GM10248 (cell line): ENCODE measurements at regions not wholly inside any gene's neighbourhood (a gene's known extent, or its start where the extent isn't known, plus 50 kb on each side); places are given as distances from the start of the nearest gene placed in this dataset.
A peak's percentile ranks its signal among the peaks of the same experiment; 100 is the strongest.
"Not testable (repeated sequence)": the region's sequence is repeated elsewhere in the genome, so short reads cannot be mapped to it uniquely, and the experiment has no call there.

Source experiments
- CTCF ChIA-PET: fragments of 300-600 bp; sonication (Branson Sonifier 250); formaldehyde crosslinking; extraction: SDS; loops from one replicate; lab custom pipeline; 2021; ENCODE audit warnings: antibody characterized with exemption; lab: Yijun Ruan, JAX
- POLR2A ChIA-PET: fragments of 350-650 bp; sonication (Branson Sonifier 250); formaldehyde crosslinking; extraction: SDS; loops from one replicate; lab custom pipeline; 2020; ENCODE audit warnings: antibody characterized with exemption; lab: Yijun Ruan, JAX
- DNase-seq: peaks from one replicate; pipeline ENCODE4 v3.0.0; 2012; ENCODE audit errors: extremely low spot score
- TF ChIP-seq, protein P1 (sequence below): IDR thresholded peaks from 2 replicates; pipeline ENCODE4 v1.5.1; 2012; ENCODE audit warnings: mild to moderate bottlenecking, low read depth; ENCODE audit errors: extremely low read depth, missing control alignments, control extremely low read depth

DNA sequence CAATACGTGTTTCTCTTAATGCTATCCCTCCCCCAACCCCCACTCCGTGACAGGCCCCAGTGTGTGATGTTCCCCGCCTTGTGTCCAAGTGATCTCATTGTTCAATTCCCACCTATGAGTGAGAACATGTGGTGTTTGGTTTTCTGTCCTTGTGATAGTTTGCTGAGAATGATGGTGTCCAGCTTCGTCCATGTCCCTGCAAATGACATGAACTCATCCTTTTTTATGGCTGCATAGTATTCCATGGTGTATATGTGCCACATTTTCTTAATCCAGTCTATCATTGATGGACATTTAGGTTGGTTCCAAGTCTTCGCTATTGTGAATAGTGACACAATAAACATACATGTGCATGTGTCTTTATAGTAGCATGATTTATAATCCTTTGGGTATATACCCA lies 52.5 kb downstream of the KIAA0408 start:
- POLR2A ChIA-PET, CTCF ChIA-PET, DNase-seq: not testable (repeated sequence)

DNA sequence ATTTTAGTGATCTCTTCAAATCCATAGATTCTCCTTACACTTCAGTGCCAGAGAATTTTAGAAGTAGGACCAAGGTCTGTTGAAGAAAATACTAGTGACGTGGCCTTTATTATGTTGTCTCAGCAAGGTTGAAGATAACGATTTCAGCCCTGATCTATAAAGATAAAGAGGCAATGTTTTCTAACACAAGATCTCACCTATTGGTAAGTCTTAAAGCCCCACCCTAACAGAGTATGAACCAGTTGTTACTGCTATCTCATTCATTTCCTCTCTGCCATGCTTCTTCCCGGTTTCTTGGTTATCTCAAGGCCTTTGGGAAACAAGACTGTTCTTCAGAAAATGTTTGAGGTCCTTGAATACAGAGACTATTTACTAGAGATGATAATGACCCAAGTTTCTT lies 53.1 kb downstream of the KIAA0408 start:
- ChIA-PET POLR2A (no interaction called here), CTCF (no interaction called here)
- TF ChIP-seq, protein P1, sequence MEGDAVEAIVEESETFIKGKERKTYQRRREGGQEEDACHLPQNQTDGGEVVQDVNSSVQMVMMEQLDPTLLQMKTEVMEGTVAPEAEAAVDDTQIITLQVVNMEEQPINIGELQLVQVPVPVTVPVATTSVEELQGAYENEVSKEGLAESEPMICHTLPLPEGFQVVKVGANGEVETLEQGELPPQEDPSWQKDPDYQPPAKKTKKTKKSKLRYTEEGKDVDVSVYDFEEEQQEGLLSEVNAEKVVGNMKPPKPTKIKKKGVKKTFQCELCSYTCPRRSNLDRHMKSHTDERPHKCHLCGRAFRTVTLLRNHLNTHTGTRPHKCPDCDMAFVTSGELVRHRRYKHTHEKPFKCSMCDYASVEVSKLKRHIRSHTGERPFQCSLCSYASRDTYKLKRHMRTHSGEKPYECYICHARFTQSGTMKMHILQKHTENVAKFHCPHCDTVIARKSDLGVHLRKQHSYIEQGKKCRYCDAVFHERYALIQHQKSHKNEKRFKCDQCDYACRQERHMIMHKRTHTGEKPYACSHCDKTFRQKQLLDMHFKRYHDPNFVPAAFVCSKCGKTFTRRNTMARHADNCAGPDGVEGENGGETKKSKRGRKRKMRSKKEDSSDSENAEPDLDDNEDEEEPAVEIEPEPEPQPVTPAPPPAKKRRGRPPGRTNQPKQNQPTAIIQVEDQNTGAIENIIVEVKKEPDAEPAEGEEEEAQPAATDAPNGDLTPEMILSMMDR: no peak
- no peak for DNase-seq

DNA sequence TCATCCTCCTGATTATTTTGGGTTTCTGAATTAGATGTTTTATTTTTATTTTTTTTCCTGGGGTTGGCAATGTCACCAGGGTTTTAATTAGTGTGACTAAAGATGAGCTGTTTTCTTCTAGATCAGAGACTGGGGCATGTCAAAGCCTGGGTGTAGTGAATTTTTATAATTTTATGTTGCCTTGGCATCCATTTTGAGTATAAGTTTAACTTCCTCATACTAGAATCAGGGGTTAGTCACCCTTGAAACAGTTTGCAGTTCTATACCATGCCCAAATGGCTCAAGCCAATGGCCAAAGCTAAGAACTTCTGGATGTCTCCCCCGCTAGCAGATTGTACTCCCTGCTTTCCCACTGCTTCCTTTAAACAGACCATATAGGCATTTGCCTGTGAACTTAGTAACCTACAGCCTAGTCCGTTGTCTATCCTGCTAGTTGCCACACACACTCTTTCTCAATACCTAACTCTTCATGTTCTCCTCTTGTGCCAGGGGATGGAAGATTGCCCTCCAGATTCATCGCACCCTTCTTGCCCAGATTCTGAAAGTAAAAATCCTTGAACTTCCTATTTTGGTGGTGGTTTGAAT lies 54.5 kb downstream of the KIAA0408 start:
- TF ChIP-seq, protein P1: no peak

DNA sequence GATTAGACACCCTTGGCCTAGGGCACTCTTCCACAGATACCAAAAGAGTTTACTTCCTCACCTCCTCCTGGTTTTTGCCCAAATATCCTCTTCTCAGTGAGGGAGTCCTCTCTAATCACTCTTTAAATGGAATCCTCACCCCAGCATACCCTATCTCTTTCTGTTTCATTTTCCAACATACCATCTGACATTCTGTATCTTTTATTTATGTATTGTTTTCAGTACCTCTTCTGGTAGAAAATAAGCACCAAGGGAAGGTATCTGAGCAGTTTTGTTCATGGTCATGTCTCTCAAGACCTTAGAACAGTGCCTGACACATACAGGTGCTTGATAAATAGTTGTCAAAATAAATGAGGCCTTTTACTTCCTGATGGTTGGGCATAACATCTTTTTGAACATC lies 55.1 kb downstream of the KIAA0408 start:
- DNase-seq: peak; percentile 23
- TF ChIP-seq, protein P1: no peak
- CTCF ChIA-PET: interaction anchor here (1.4 to 2.1 kb wide), 2 partner anchors 16 to 101 kb away, joined by 3 to 6 read pairs; no protein-coding TSS in a partner anchor
- POLR2A ChIA-PET: no interaction called here

More for the DNA sequence above, 54.5 kb downstream of the KIAA0408 start:
- no peak for DNase-seq
- POLR2A ChIA-PET: no interaction called here
- CTCF ChIA-PET: interaction anchor here (1.4 to 2.1 kb wide), 2 partner anchors 15 to 101 kb away, joined by 3 to 6 read pairs; no protein-coding TSS in a partner anchor

DNA sequence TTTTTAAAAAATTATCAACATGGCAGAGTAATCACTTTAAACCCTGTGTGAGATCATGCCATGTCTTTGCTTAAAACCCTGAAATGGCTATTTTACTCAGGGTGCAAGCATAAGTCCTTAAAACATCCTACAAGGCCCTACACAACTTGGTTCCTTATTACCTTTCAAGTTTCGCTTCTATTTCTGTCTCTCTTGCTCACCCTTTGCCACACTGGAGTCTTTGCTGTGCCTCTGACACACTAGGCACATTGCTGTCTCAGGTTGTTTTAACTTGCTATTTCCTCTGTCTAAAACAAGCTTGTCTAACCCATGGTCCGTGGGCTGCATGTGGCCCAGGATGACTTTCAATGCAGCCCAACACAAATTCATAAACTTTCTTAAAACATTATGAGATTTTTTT lies 55.6 kb downstream of the KIAA0408 start:
- TF ChIP-seq, protein P1: no peak
- POLR2A ChIA-PET: no interaction called here
- CTCF ChIA-PET: interaction anchor here (1.3 to 2.1 kb wide), 3 partner anchors 11 to 100 kb away, joined by 3 to 6 read pairs (median 3); no protein-coding TSS in a partner anchor
- peak; percentile 35 for DNase-seq

- POLR2A ChIA-PET: no interaction called here
- CTCF ChIA-PET: interaction anchor here (1.3 to 2.1 kb wide), 3 partner anchors 12 to 100 kb away, joined by 3 to 6 read pairs (median 3); no protein-coding TSS in a partner anchor
Measured at GRCh38 chr6:127402890-127403617, 56.1 kb downstream of the KIAA0408 start.

More at GRCh38 chr6:127402890-127403617, 56.1 kb downstream of the KIAA0408 start:
- TF ChIP-seq, protein P1: no peak
- DNase-seq: no peak
